HEK293T (cell line): ENCODE measurements at regions not wholly inside any gene's neighbourhood (a gene's known extent, or its start where the extent isn't known, plus 50 kb on each side); places are given as distances from the start of the nearest gene placed in this dataset.

Experiments used
- CTCF ChIA-PET: fragments of 350-600 bp; formaldehyde crosslinking; extraction: SDS; loops from one replicate; lab custom pipeline; 2021; ENCODE audit warnings: antibody characterized with exemption, inconsistent platforms; lab: Yijun Ruan, JAX
- POLR2A ChIA-PET: fragments of 350-600 bp; formaldehyde crosslinking; extraction: SDS; loops from one replicate; lab custom pipeline; 2020; ENCODE audit warnings: antibody characterized with exemption, inconsistent platforms; lab: Yijun Ruan, JAX
- DNase-seq: peaks from one replicate; pipeline ENCODE4 v3.0.0; 2012; ENCODE audit warnings: mixed read lengths; ENCODE audit errors: extremely low spot score
- ARNT ChIP-seq: fragments of 450-650 bp; IDR thresholded peaks from 2 replicates; pipeline ENCODE4 v1.6.1; 2017; ENCODE audit warnings: mild to moderate bottlenecking
- BHLHE40 ChIP-seq: fragments of 450-650 bp; IDR thresholded peaks from 2 replicates; pipeline ENCODE4 v1.6.1; 2016; ENCODE audit warnings: mild to moderate bottlenecking, moderate library complexity, borderline replicate concordance
- CTBP1 ChIP-seq: fragments of 450-650 bp; IDR thresholded peaks from 2 replicates; pipeline ENCODE4 v1.6.1; 2016; ENCODE audit warnings: borderline replicate concordance
- ELF4 ChIP-seq: fragments of 450-650 bp; IDR thresholded peaks from 2 replicates; pipeline ENCODE4 v1.6.1; 2017; ENCODE audit warnings: antibody characterized with exemption
- FOXA1 ChIP-seq: fragments of 450-650 bp; IDR thresholded peaks from 2 replicates; pipeline ENCODE4 v1.6.1; 2016; ENCODE audit warnings: mild to moderate bottlenecking
- FOXK2 ChIP-seq: fragments of 450-650 bp; IDR thresholded peaks from 2 replicates; pipeline ENCODE4 v1.6.1; 2016; ENCODE audit warnings: mild to moderate bottlenecking
- FOXM1 ChIP-seq: fragments of 450-650 bp; IDR thresholded peaks from 2 replicates; pipeline ENCODE4 v1.6.1; 2017; ENCODE audit warnings: mild to moderate bottlenecking, borderline replicate concordance
- HDGF ChIP-seq: fragments of 450-650 bp; IDR thresholded peaks from 2 replicates; pipeline ENCODE4 v1.6.1; 2017; ENCODE audit warnings: antibody characterized with exemption, borderline replicate concordance
- L3MBTL2 ChIP-seq: fragments of 450-650 bp; conservative IDR thresholded peaks from 2 replicates; pipeline ENCODE4 v1.6.1; 2016; ENCODE audit warnings: mild to moderate bottlenecking
- LEF1 ChIP-seq: fragments of 450-650 bp; IDR thresholded peaks from 2 replicates; pipeline ENCODE4 v1.6.1; 2017; ENCODE audit warnings: mild to moderate bottlenecking, borderline replicate concordance
- NFRKB ChIP-seq: fragments of 450-650 bp; IDR thresholded peaks from 2 replicates; pipeline ENCODE4 v1.6.1; 2016; ENCODE audit warnings: mild to moderate bottlenecking, moderate library complexity
- SP1 ChIP-seq: fragments of 450-650 bp; IDR thresholded peaks from 2 replicates; pipeline ENCODE4 v1.6.1; 2017
- SUZ12 ChIP-seq: fragments of 450-650 bp; IDR thresholded peaks from 2 replicates; pipeline ENCODE4 v1.6.1; 2016; ENCODE audit warnings: mild to moderate bottlenecking
- TARDBP ChIP-seq: fragments of 450-650 bp; IDR thresholded peaks from 2 replicates; pipeline ENCODE4 v1.6.1; 2016
- ZNF384 ChIP-seq: fragments of 450-650 bp; IDR thresholded peaks from 2 replicates; pipeline ENCODE4 v1.6.1; 2016
- TF ChIP-seq, protein P1 (sequence below): fragments of 450-650 bp; IDR thresholded peaks from 2 replicates; pipeline ENCODE4 v1.6.1; 2016

DNA sequence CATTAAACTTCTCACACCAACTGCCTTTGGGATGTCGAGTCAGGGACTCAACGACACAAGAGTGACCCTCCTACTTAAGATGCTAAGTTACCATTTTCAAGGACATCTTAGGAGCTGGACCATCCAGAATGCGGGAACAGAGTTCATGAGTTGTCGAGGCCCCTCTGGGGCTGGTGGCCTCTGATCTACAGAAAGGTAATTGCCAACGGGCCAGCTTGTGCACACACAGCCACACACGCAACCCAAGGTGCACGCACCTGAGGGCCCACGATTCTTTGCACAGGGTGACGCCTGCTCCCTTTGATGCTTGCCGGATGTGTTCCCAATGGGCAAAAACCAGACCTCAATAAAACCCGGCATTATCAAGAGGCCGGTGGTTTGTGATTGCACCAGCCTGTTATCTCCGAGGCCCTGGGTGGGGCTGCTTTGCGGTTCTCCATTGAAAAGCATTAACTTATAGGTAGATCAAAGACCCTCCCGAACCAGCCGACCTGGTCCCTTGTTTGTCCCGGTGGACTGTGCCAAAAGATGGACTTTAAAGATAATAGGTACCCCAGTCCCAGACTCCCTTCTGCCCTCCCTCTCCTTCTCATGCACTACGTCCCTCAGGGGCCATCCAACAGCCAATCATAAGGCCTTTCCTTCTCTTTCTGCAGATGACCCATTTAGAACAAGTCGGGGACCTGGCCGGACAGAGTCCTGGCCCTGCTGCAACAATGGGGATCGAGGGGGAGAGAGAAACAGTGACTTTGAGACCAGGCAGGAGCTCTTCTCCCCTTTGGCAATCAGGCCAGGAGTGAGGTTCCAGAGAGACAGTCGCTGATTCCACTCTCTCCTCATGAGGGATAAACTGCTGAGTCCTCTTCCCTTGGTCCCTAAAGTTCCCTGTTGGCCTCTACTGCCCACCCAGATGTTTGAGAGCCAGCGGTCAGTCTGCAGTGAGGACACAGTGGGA is 292.5 kb downstream of the SOX9 start:
- ChIA-PET CTCF (no interaction called here), POLR2A (no interaction called here)
- DNase-seq, result no peak
- TF ChIP-seq LEF1 (no peak), ELF4 (no peak), NFRKB (no peak), ZNF384 (no peak), TARDBP (no peak), HDGF (no peak), FOXM1 (no peak), FOXA1 (no peak), BHLHE40 (no peak), L3MBTL2 (no peak), SUZ12 (no peak), CTBP1 (no peak), ARNT (no peak), SP1 (no peak)
- TF ChIP-seq, protein P1, sequence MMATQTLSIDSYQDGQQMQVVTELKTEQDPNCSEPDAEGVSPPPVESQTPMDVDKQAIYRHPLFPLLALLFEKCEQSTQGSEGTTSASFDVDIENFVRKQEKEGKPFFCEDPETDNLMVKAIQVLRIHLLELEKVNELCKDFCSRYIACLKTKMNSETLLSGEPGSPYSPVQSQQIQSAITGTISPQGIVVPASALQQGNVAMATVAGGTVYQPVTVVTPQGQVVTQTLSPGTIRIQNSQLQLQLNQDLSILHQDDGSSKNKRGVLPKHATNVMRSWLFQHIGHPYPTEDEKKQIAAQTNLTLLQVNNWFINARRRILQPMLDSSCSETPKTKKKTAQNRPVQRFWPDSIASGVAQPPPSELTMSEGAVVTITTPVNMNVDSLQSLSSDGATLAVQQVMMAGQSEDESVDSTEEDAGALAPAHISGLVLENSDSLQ, result no peak

- no peak for TF ChIP-seq ELF4
- no peak for TF ChIP-seq LEF1
- no peak for TF ChIP-seq CTBP1
- no peak for TF ChIP-seq SUZ12
- no peak for TF ChIP-seq FOXK2
- TF ChIP-seq L3MBTL2, result no peak
- no peak for TF ChIP-seq TARDBP
- no peak for TF ChIP-seq ZNF384
- TF ChIP-seq BHLHE40, result no peak
- TF ChIP-seq, protein P1, result no peak
- TF ChIP-seq NFRKB, result no peak
- no peak for DNase-seq
- ChIA-PET CTCF (no interaction called here), POLR2A (no interaction called here)
These were observed 293.2 kb downstream of the SOX9 start for GRCh38 chr17:72414032-72414396.

GRCh38 chr17:72414967-72415853 is 294.4 kb downstream of the SOX9 start:
- CTCF ChIA-PET, result no interaction called here
- TF ChIP-seq CTBP1 (no peak), ELF4 (no peak), ARNT (no peak), NFRKB (no peak), FOXK2 (no peak), TARDBP (no peak), L3MBTL2 (no peak), SP1 (no peak)
- TF ChIP-seq, protein P1, result no peak
- no peak for DNase-seq
- POLR2A ChIA-PET, result no interaction called here

DNA sequence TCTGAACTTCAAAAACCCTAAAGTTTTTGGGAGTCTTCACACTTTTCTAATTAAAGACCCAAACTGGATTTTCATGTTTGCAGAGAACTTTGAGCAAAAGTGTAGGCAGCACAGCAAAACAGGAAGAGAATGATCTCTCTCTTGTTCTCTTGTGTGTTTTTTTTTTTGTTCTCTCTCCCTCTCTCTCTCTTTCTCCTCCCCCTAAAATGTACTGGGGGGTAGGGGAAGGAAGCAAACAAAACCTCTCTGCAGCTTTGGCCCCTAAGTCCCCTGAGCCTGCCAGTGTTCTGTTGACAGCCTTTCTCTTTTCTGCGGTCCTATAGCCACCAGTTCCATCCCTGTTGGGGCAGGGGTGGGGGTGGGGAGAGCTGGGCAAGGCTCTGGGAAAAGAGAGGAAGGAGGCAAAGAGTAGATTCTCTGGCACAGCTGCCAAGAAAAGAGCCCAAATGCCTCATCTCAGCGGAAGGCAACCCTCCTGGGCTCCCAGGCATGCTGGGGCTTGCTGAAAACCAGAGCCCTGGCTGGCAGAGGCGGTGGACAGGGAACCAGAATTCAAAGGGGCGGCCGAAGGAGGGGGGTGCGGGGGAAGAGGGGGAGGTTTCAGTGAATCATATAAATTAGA is 295.3 kb downstream of the SOX9 start:
- TF ChIP-seq ELF4 (no peak), LEF1 (no peak), SP1 (no peak), BHLHE40 (no peak), FOXK2 (no peak), FOXM1 (no peak), ZNF384 (no peak), NFRKB (no peak), SUZ12 (no peak), CTBP1 (no peak), ARNT (no peak), TARDBP (no peak)
- TF ChIP-seq, protein P1, result no peak
- no peak for DNase-seq
- ChIA-PET CTCF (no interaction called here), POLR2A (no interaction called here)

GRCh38 chr17:72416905-72417304 is 296.1 kb downstream of the SOX9 start:
- no peak for DNase-seq
- ChIA-PET CTCF (no interaction called here), POLR2A (no interaction called here)
- TF ChIP-seq HDGF (no peak), FOXK2 (no peak)
